ENCODE measurements at regions not wholly inside any gene's neighbourhood (a gene's known extent, or its start where the extent isn't known, plus 50 kb on each side); places are given as distances from the start of the nearest gene placed in this dataset.

- TF ChIP-seq, protein P1, sequence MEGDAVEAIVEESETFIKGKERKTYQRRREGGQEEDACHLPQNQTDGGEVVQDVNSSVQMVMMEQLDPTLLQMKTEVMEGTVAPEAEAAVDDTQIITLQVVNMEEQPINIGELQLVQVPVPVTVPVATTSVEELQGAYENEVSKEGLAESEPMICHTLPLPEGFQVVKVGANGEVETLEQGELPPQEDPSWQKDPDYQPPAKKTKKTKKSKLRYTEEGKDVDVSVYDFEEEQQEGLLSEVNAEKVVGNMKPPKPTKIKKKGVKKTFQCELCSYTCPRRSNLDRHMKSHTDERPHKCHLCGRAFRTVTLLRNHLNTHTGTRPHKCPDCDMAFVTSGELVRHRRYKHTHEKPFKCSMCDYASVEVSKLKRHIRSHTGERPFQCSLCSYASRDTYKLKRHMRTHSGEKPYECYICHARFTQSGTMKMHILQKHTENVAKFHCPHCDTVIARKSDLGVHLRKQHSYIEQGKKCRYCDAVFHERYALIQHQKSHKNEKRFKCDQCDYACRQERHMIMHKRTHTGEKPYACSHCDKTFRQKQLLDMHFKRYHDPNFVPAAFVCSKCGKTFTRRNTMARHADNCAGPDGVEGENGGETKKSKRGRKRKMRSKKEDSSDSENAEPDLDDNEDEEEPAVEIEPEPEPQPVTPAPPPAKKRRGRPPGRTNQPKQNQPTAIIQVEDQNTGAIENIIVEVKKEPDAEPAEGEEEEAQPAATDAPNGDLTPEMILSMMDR (IDR thresholded peaks at IDR 0.05 in 4 of 5, conservative IDR thresholded peaks at IDR 0.05 in 1 of 5) = no peak
- TF ChIP-seq POLR2A (IDR thresholded peaks at IDR 0.05) = no peak
These were observed 266.0 kb downstream of the C7orf25 start for GRCh38 chr7:42645906-42646305.

Data from gastrocnemius medialis (tissue), 4 donors.